ENCODE measurements at regions not wholly inside any gene's neighbourhood (a gene's known extent, or its start where the extent isn't known, plus 50 kb on each side); places are given as distances from the start of the nearest gene placed in this dataset.

DNA sequence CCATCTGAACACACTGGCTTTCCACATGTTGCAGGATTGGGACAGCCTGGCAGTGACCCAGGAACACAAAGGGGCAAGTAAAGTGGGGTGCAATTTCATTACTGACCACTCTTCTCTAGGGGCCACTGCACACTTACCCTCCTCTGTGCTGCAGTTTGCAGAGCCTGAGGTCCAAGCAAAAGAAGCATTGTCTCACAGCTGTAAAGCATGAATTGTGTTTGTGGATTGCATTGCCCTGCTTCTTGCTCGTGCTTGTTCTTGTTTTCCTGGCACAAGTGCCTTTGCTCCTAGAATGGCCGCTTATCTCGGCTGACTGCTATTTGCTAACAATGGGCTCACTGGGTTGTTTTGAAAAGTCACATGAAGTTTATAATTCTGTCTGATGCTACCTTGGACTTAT, 209.1 kb upstream of the JADE1 start:
- no peak for DNase-seq

DNA sequence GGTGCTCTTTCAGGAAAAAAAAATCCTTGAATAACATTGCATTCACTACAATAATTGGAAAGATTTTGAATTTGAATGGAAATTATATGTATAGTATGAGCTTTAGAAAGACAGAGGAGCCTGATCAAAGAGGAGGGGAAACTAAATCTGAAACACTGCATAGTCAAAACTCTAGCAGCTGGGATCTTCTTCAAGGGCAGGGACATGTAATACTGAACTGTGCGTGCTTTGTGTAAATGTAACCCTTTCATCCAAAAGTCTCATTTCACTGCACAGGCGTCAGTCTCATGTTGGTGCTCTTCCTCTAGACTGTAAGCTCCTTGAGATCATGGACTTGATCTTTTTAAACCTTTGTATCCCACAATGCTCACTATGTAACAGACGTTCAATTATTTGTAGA, 212.0 kb upstream of the JADE1 start:
- no peak for DNase-seq

DNA sequence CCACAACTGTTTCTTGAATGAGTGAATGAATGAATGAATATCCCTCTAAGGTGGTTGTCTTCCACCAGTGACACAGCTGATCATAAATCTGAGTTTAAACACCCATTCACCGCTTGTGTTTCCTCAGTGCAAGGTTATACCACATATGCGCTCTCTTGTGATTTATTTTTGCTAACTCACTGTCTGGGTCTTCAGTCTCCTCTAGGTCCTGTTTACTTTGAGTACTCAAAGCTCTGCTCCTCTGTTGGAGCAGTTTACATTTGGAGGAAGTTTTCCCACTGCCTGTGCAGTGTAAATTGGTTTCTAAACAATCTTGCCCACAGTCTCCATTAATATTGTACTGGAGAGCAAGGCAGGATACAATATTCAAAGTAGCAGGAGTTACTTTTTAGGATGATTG, 212.6 kb upstream of the JADE1 start:
- DNase-seq: no peak

DNA sequence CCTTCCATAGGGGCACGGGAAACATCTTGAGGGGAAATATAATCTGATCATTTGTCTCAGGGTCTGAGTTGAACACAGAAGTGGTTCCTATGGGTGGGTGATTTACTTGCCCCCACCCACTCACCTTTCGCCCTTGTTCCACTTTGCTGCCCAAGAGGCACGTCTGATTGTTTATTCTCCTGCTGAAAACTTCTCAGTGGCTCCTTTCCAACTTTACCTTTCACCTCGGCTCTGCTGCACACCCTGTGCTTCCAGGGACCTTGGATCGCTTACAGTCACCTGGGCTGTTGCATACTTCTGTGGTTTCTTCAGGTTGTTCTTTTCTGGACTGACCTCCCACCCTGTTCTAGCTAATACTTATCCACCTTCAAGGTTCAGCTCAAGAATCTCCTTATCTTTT, 213.4 kb upstream of the JADE1 start:
- no peak for DNase-seq

DNA sequence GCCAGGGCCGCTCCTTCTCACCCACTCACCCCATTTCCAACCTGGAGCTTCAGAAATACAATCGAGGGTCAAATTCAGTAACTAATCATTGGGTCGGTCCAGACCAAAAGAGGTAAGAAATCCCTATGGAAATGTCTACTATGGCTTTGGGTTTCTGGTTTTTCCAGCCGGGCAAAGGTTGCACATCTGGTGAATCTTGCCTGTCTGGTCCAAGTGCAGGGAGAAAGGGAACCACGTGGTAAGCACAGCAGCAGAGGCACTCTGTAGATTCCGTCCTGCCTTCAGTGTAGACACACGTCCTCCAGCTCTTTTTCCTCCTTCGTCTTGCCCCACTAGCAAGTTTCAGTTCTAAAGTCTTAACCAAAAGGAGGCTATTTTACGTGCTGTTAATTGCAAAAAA, 218.0 kb upstream of the JADE1 start:
- no peak for DNase-seq

DNA sequence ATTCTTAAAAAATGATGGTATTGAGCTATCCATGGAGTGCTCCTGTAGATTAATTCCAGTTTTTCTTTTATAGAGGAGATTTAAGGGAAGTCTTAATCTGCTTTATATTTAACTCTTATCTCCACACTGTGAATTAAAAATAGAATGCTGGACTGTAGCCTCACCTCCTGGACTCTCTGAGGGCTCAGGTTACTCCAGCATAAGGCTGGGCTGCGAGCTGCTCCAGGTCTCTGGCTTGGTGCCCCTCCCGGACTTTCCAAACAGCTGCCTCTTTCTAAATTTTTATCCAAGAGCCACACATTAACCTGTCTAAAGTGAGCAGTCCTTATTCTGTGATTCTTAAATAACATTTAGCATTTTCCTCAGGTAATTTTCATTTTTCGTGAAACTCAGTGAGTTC, 218.7 kb upstream of the JADE1 start:
- no peak for DNase-seq

DNA sequence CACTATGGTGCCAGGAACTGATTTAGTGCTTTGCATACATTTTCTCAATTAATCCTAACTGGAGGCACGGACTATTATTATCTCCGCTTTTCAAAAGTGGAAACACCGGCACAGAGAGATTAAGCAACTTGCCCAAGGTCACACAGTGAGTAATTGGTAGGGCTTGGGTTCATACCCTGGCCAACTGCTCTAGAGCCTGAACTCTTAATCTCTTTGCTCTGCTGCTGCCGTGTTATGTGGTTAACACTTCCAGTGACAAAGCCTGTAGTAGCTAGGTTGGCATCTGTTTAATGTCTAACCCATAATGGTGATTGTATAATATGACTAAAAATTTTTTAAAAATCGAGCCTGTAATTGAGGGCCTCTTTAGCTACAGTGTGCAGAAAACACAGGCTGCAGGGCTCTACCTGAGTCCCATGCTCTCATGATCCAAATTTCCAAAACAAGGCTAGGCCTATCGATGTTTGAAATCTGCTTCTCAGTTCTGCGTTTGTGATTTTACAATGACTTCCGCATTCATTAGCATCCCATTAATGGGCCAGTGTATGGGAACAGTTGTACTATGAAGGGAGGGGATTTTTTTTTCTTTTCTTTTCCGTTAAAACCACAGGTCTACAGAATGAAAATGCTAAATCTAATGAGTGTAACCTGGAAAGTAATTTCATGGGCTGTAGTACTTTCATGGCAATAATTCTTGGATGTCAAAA, 219.3 kb upstream of the JADE1 start:
- no peak for DNase-seq

DNA sequence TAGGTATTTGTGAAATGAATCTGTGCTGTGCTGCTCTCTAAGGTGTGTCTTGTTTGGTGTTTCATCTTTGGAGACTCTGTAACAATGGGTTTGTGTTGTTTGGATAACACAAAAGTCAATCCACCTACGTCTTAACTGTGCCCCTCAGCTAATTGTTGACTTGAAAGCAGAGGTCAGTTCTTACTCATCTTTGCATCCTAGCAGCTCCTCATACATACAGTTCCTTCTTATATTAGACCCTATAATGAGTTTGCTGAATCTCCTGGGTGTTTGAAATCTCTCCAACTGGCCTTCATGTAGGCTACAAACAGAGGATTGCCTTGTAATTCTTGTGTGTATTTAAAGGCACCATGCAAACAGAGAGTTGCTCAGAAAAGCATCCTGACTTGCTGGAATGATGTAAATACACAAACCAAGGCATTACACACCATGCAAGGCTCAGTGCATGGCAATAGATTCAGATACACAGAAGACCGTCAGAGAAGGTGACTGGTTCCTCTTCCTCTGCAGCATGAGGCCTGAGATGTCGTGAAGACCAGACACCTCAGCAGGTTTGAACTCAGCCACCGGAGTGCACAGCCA, 220.0 kb upstream of the JADE1 start:
- no peak for DNase-seq

DNA sequence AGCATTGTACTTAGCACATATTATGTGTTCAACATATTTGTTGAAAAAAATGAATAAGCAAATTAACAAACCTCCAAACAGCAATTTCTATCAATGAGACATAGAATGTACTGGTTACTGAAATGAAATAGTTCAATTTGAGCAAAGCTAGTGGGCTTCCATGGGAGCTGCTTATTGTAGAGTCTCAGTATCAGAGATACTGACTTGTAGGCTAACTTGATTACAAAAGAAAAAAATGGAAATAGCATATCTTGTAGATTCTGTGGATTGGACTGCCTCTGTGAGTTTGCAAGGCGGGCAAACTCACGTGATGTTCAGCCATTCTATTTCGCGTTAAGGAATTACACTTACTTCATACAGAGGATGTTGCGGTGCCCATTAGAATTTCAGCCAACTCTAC, 222.1 kb upstream of the JADE1 start:
- DNase-seq: no peak

DNA sequence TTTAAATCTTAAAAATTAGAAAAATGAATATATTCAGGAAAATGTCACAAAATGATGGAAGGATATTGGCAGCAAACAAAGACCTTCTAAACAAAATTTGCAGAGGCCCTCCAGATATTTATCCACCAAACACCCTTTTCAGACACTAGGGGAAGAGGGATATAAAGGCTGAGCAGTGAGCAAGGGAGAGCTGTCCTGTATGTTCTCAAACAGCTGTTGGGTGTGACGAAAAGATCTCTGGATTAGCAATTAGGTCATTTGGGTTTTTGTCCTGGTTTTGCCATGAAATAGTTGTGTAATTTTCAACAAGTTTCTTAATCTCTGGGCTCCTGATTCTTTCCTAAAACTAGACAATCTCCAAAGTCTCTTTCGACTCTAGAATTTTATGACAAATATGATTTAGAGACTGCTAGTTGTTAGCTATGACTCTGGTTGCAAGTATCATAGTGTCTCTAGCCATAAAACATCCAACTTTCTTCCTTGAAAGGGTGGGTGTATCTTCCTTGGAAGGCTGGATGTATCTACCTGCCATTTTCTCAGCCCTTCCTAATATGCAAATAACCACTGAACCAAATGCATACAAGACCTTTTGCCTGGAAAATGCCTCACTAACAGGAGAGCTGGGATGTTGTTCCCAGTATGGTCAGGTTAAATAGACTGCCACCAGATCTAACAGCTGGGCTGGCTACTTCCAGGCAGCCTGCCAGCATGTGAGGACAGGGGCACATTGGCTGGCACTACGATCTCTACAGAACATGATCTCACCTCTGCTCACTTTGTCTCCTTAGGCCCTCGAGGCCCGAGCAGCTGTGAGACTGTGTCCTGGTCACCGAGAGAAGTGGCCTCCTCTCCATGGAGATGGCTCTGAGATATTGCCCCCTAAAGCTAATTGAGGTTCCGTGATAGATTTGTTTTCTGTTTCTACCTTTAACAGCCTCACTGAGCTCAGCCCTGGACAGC, 225.5 kb upstream of the JADE1 start:
- no peak for DNase-seq

DNA sequence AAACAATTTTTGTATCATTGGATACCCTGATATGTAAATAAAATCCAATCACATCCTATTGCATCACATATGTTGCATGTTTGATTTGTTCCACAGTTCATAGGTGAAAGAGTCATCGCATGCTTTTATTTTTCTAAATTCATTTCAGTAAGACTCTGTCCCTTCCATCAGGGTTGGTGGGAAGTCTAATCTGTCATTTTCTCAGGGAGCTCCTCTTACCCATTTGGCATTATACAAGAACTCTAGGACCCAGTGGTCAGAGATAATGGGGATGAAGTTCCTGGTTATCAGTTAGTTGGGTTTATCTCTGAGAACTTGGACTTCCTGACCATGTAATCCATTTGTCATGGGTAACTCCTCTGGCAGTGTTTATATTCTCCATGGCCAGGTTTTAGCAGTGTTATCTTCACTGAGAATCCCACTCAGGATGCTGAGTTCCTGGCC, 227.1 kb upstream of the JADE1 start:
- no peak for DNase-seq

DNA sequence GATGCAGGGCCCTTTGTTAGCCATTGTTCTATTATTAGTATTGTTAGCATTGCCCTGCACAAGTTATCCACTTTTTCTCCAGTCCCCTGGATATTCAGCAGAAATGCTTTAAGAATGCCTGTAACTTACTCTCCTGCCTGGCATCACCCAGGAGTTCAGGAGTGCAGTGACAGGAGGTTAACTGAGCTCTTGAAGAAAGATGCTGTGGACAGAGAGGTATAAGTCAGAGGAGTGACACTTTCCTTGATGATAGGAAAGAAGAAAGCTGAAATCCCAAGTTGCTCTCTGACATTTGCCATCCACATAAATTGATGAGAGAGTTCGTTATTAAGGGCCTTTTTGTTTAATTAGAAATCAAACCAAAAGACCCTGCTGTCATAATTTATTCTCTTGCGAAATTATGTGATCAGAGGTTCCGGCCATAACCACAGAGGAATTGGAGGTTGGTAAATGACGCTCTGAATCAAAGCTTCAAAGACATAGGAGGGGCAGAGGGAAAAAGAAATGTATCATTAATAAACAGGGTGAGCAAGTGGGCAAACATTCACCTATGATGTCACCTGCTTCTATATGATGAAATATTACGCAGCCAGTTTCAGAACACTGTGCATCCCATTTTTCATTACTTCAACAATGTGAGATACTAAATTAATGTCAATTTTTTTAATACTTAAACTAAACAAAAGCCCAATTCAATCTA, 230.2 kb upstream of the JADE1 start:
- DNase-seq: no peak

DNA sequence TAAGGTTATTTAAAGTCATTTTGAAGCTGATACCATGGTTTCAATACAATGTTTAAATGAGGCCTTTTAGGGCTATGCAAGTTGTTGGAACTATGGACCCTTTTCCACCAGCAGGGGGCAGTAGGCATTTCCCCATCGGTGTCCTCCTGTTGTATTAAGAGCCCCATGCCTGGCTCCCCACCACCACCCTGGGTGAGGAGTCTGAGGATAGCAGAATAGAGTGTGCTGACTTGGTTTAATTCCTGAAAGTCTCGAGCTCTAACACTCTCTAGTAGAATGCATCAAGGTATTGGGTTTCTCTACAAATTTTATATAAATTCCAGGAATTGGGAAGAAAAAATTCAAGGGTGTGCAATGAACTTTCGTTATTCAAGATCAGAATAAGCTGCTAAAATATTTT, 234.8 kb upstream of the JADE1 start:
- DNase-seq: peak; percentile 78 to 79

DNA sequence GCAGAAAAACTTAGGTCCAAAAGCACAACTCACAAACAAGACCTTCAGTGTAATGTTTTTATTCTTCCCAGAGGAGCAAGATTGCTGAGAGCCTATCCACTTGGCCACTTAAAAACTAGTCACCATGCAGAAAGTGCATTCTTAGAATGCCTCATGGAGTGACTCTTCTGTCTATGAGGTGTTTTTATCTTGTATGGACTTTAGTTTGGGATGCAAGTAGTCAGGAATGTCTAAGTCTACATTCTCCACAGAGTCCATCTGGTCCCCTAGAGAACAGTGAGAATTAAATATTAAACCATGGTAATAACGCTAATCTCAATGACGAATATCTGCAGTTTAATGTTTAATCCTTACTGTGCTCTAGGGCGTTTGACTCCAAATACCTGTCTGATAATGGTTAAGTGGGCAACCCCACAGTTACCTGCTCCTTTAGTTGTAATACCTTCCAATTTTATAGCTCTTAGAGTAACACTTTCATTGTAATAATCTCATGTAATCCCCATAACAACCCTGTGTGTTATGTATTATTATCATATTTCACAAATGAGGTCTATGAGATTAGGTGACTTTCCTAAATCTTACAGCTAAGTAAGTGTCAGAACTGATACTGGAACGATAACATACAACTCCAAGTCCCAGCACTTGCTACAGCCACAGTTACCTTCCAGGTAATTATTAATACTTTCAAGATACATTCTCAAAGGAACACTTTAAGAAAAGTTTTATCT, 235.6 kb upstream of the JADE1 start:
- no peak for DNase-seq

DNA sequence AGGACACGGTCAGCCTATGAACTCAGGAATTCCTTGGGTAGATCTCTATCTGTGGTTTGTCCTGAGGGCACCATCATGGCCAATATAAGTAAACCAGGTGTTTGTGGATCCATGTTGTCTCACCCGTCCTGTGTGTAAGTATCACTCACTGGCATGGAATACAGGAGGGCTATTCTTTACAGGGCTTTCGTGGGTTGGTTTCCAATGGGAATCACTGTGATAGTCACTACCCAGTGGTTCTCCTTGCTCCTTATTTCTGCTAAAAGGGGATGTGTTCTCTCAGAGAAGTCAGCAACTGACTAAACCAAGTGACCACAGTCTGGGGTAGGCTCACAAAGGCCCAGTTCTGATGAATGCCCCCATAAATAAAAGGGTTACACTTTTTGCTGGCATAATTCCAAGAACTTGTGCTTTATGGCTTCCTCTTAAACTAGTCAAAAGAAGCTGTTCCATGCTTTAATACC, 236.7 kb upstream of the JADE1 start:
- DNase-seq: no peak

DNA sequence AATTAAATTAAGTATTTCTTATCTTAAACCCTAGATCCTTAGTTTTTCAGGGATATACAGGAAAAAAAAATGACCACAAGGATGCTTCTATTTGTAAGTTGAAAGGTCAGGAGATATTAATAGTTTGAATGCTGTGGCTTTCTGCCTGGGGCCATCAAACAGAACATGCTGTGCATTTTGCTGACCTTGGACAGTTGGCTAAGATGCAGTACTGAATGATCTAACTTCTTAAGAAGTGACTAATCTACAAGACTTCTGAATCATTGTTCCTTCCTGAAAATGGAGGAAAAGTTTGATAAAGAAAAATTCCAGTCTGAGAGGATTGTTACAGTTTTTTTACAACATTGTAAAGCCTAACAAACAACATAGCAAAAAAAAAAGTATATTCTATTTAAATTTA, 237.8 kb upstream of the JADE1 start:
- DNase-seq: no peak

DNA sequence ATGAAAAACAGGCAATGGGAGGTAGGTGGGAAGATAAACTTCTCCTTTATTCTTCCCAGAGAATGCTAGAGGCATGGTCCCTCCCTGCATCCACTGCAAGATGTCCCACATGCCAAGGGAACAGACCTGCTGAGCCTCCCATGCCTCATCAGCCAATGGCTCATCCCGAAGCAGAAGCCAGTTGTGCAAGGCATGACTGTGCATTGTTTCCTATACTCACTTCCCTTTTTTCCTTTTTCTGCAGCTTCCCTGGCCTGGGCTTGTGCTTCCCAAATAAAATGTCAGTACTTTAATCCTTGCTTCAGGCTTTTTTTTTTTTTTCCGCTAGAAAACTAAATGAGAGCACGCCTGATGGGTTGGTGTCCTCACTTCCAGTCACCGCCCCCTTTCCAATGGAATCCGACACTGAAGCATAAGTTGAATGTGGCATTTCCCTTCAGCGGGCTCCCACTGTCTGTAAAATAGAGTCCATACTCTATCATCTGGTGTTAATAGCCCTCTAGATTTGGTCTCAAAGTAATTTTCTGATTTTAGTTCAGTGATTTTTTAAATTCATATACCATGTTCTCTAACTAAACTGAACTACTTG, 239.0 kb upstream of the JADE1 start:
- no peak for DNase-seq

DNA sequence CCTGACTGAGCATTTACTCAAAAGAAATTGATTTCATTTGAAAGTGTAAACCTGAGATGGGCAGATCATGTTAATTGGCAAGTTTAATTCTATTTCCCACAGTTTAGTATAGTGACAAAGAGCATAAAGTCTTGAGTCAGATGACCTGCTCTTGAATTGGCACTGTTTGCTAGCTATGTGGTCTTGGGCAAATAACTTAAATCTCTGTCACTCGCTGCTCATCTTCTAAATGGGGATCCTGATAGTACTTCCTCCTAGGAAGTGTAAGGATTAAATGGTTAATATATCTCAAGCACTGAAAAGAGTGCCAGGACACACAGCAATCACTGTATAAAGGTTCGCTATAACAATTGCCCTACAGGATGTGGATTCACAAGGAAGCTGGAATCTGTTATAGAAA, 242.8 kb upstream of the JADE1 start:
- no peak for DNase-seq

DNA sequence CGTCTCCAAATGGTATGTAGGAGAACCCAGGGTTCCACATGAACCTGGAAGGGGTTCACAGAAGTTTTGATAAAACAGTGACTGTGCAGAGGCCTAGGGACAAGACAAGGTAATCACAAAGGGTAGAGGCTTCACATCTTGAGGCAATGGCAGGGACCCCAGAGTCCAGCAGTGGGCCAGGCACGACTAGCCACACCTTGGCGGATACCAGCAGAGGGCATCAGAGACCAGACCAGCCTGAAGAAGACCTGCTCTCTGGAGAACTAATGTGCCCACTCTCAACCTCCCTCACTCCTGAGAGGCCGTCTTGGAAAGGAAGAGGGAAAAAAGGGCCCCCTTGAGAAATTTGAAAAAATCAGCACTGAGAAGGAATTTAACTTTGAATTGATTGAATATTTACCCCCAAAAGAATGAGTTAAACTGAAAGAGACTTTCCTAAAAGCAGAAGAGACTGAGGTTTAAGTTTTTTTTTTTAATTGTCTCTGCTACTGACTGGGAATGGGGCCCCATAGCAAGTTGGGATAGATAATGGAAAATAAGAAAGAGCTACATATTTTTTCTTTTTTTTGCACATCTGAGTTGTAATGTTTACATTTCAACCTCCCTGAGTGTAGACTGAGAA, 243.8 kb upstream of the JADE1 start:
- peak; percentile 26 to 36 for DNase-seq

DNA sequence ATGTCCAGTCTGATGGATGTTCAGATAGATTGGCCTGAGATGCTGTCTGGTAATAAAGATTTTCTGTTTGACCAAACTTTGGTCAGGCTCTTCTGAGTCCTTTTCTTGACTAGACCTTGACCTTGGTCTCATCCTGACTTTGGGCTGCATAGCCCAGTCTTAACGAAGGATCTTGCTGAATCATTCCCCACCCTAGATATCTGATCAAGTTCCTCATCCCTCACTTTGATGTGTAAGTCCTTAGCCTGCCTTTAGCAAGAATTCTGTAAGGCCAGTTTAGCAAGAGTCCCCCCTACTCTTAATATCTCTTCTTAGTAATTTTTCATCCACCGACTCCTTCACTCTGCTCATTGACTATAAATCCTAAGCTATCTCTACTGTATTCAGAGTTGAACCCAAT, 244.4 kb upstream of the JADE1 start:
- DNase-seq: no peak

DNA sequence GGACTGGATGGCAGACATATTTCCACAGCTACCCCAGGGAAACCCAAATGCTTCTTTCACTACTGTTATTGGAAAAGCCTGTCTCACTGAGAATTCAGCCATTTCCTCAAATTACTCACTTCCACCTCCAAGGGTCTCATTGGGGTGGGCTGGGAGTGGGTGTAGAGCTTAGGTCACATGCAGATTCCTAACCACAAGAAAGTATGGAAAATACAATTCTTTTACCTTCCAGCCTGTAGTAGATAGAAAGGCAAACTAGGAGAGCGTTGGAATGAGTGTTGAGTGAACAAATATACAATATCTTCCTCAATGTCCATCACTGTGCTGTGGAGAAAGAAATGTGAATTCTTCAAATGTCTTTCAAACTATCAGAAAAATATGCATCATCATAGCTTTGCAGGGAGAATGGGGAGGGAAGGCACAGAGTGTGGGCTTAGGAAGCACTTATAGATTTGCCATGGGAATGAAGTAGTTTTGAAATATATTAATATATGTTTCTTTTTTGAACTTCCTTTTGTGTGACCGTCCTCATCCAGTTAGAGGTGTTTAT, 245.3 kb upstream of the JADE1 start:
- DNase-seq: no peak

Measured in activated T-cell treated with anti-CD3 and anti-CD28 coated beads, Interleukin-2, amount 50 U/mL, for 48 hours (primary cell).